ENCODE measurements at regions not wholly inside any gene's neighbourhood (a gene's known extent, or its start where the extent isn't known, plus 50 kb on each side); places are given as distances from the start of the nearest gene placed in this dataset.

- FAIRE-seq: no peak
- Histone ChIP-seq H3K4me3 (no peak overlapping the region), H3K36me3 (no peaks in the 10 kb centered on the region), H3K9me3 (no peaks in the 10 kb centered on the region), H3K27me3 (no peaks in the 10 kb centered on the region), H3K4me1 (no peaks in the 10 kb centered on the region), H3K27ac (no peak overlapping the region)
- no peak for DNase-seq
- intact Hi-C loops (cut with DNase I): no loop called here
- ATAC-seq: no peak
- TF ChIP-seq CTCF (IDR thresholded peaks at IDR 0.05): no peak
These were observed 1247.2 kb downstream of the ROBO2 start for GRCh38 chr3:78287085-78287484.

GRCh38 chr3:78293284-78293683 lies 1253.4 kb downstream of the ROBO2 start:
- WGBS, 2 donors: 28 to 33% methylated on average over 3 of the region's 3 CpGs
- H3K9me3 ChIP-seq: no peaks in the 10 kb centered on the region
- H3K4me3 ChIP-seq: no peak overlapping the region
- intact Hi-C loops (cut with DNase I): no loop called here
- TF ChIP-seq CTCF (IDR thresholded peaks at IDR 0.05): no peak
- ATAC-seq (no peak), FAIRE-seq (no peak), DNase-seq (no peak)
- no peaks in the 10 kb centered on the region for H3K4me1 ChIP-seq
- no peaks in the 10 kb centered on the region for H3K27me3 ChIP-seq
- no peaks in the 10 kb centered on the region for H3K36me3 ChIP-seq
- no peak overlapping the region for H3K27ac ChIP-seq

DNA sequence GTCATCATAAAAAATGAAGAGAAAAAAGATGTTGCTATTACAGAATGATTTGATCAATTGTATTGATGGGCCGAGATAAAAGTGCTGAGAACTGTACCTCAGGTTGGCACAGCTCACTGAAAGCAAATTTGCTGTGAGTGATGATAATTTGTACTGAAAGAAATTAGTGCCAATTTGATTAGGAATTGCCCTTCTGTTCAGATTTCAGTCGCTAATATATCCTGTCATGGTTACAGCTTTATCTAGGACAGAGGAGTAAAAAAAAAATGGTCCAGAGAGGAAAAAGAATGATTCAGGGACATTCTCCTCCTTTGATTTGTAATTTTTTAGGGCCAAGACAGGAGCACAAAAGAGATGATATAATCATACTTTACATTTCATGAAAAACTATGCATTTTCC lies 1264.2 kb downstream of the ROBO2 start:
- 38 to 40% methylated on average over 2 of the region's 2 CpGs for WGBS, 2 donors
- Histone ChIP-seq H3K9me3 (no peaks in the 10 kb centered on the region), H3K27me3 (no peaks in the 10 kb centered on the region), H3K4me1 (no peaks in the 10 kb centered on the region), H3K36me3 (no peaks in the 10 kb centered on the region), H3K4me3 (no peak overlapping the region), H3K27ac (no peak overlapping the region)
- intact Hi-C loops (cut with DNase I): no loop called here
- TF ChIP-seq CTCF (IDR thresholded peaks at IDR 0.05): no peak
- FAIRE-seq: no peak
- ATAC-seq: no peak
- DNase-seq: no peak

DNA sequence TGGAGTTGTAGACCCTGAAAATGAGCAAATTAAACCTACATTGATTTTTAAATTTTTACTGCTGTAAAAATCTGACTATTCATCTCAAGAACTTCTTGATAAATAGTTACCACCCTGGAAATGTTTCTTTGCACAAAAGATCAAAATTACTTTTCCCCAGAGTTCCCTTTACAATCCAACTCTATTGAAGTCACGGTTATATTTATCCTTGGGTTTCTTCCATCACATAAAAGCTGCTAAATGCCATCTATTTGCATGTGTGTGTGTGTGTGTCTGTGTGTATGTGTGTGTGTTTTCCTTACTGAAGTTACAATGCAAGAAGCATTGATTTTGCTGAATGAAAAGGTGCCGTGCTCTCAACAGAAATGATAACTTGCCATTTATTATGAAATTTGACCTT lies 1273.0 kb downstream of the ROBO2 start:
- FAIRE-seq (no peak), ATAC-seq (no peak), DNase-seq (no peak)
- Histone ChIP-seq H3K27ac (no peak overlapping the region), H3K36me3 (no peaks in the 10 kb centered on the region), H3K27me3 (no peaks in the 10 kb centered on the region), H3K4me3 (no peak overlapping the region), H3K4me1 (no peaks in the 10 kb centered on the region), H3K9me3 (no peaks in the 10 kb centered on the region)
- 21 to 22% methylated on average over 2 of the region's 2 CpGs for WGBS, 2 donors
- intact Hi-C loops (cut with DNase I): no loop called here
- no peak for TF ChIP-seq CTCF (IDR thresholded peaks at IDR 0.05)

DNA sequence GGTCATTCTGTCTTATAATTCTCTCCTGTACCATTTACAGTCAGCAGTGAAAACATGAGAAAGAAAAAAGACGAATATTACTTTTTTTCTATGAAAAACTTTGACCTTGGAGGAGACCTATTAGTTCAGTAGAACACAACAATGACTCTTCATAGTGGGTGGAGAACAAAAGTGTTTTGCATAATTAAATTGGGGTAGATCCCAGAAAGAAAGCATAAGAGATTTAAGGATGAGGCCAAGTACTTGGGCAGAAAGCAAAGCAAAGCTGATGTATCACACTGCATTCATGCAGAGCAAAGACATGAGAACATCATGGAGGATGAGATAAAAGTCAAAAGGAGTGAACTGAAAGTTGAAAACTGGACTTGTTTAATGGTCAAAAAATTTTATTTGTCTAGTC lies 1273.4 kb downstream of the ROBO2 start:
- TF ChIP-seq CTCF (IDR thresholded peaks at IDR 0.05): no peak
- H3K27ac ChIP-seq: no peak overlapping the region
- ATAC-seq (no peak), FAIRE-seq (no peak), DNase-seq (no peak)
- WGBS, 2 donors: 13 to 37% methylated on average over 1 of the region's 1 CpG
- no peaks in the 10 kb centered on the region for H3K9me3 ChIP-seq
- H3K4me1 ChIP-seq: no peaks in the 10 kb centered on the region
- no peaks in the 10 kb centered on the region for H3K27me3 ChIP-seq
- no peaks in the 10 kb centered on the region for H3K36me3 ChIP-seq
- no peak overlapping the region for H3K4me3 ChIP-seq
- intact Hi-C loops (cut with DNase I): no loop called here

All from pancreas (tissue), 10 donors.